Pancreas (tissue), 10 donors: ENCODE measurements at regions not wholly inside any gene's neighbourhood (a gene's known extent, or its start where the extent isn't known, plus 50 kb on each side); places are given as distances from the start of the nearest gene placed in this dataset.
"Not testable (repeated sequence)": the region's sequence is repeated elsewhere in the genome, so short reads cannot be mapped to it uniquely, and the experiment has no call there.

Experiments
- ATAC-seq, 4 donors: fragments of 200-7000 bp; cut with Tn5 transposase; one replicate each; pipeline versions ENCODE4 v1.8.0 to v1.9.1; 2020; ENCODE audit warnings: mild to moderate bottlenecking in 4 of 4, moderate library complexity in 4 of 4
- DNase-seq, 6 donors: peaks; one replicate each; pipeline ENCODE4 v3.0.0-alpha.2; 2020
- FAIRE-seq: peaks from 2 replicates; lab custom pipeline; 2012; peaks lifted over from hg19 to GRCh38; lab: Jason Lieb, UNC
- H3K27ac ChIP-seq, 4 donors: fragments of 200-600 bp; sonication (generic); 1 replicate in 3 of 4; 2 replicates in 1 of 4; pipeline versions ENCODE4 v1.5.0 to v1.8.0; 2020
- H3K27me3 ChIP-seq, 4 donors: fragments of 200-600 bp; one replicate each; pipeline ENCODE4 v1.8.0; 2021
- H3K36me3 ChIP-seq, 3 donors: fragments of 200-600 bp; sonication (generic) in 1 of 3; one replicate each; pipeline versions ENCODE4 v1.5.0 to v1.8.0; 2020 to 2021
- H3K4me1 ChIP-seq, 3 donors: fragments of 200-600 bp; one replicate each; pipeline ENCODE4 v1.8.0; 2021
- H3K4me3 ChIP-seq, 4 donors: fragments of 200-600 bp; sonication (generic) in 2 of 4; one replicate each; pipeline versions ENCODE4 v1.5.0 to v1.8.0; 2020 to 2021
- H3K9me3 ChIP-seq, 4 donors: fragments of 200-600 bp; one replicate each; pipeline ENCODE4 v1.8.0; 2021
- CTCF ChIP-seq, 4 donors: fragments of 200-600 bp; sonication (generic) in 3 of 4; IDR thresholded peaks; one replicate each; pipeline versions ENCODE4 v1.5.0 to v1.8.0; 2021; ENCODE audit warnings: antibody characterized with exemption in 4 of 4
- whole genome bisulfite sequencing, 2 donors: extraction: QIAGEN DNeasy Blood & Tissue Kit; methylation state at CpG; one replicate each; pipeline ENCODE4 v1.1.7; 2013; 5-methylcytosine and 5-hydroxymethylcytosine counted together
- intact Hi-C, 3 donors: fragments of 100-400 bp; cut with DNase I; formaldehyde crosslinking; loops; one replicate each; pipeline versions ENCODE4 v1.11.1 to v1.14.2; 2022
- donor health status: healthy with polysubstance abuse.
- donor health status: DM: no; HTN: no; CAD: no; lungs with moderate emphysema.
- donor health status: DM: no; HTN: no; CAD: no.
- donor health status: control.
- donor health status: control.
- donor health status: Bipolar disorder and iron deficiency.
- donor health status: DM: yes; HTN: yes; CAD: no.
- donor health status: DM: no; HTN: no; CAD: no.
- donor health status: DM: no; HTN: no; CAD: no.
- donor health status: DM: yes; HTN: yes; CAD: no.

- Histone ChIP-seq H3K27ac (no peak overlapping the region), H3K4me3 (no peak overlapping the region), H3K27me3 (no peaks in the 10 kb centered on the region), H3K36me3 (no peaks in the 10 kb centered on the region), H3K9me3 (peaks cover 0 to 4% (median 0%) of the 10 kb centered on the region in 4 donors), H3K4me1 (no peaks in the 10 kb centered on the region)
- no peak for FAIRE-seq
- ATAC-seq = no peak
- 80 to 92% methylated on average over 3 of the region's 3 CpGs for WGBS, 2 donors
- intact Hi-C loops = no loop called here
- TF ChIP-seq CTCF (IDR thresholded peaks at IDR 0.05) = no peak
- DNase-seq = no peak
These were observed 221.2 kb downstream of the PTGER3 start for GRCh38 chr1:70826428-70826827.

GRCh38 chr1:70827030-70827429 lies 220.6 kb downstream of the PTGER3 start:
- H3K27me3 ChIP-seq = no peaks in the 10 kb centered on the region
- WGBS, 2 donors = 88 to 95% methylated on average over 3 of the region's 3 CpGs
- no peaks in the 10 kb centered on the region for H3K4me1 ChIP-seq
- ATAC-seq (no peak), DNase-seq (no peak), FAIRE-seq (no peak)
- H3K9me3 ChIP-seq = peaks cover 0 to 4% (median 0%) of the 10 kb centered on the region in 4 donors
- intact Hi-C loops = no loop called here
- TF ChIP-seq CTCF (IDR thresholded peaks at IDR 0.05) = no peak
- H3K4me3 ChIP-seq = no peak overlapping the region
- no peak overlapping the region for H3K27ac ChIP-seq
- no peaks in the 10 kb centered on the region for H3K36me3 ChIP-seq

- no peak for FAIRE-seq
- Histone ChIP-seq H3K4me3 (no peak overlapping the region), H3K9me3 (peaks cover 0 to 4% (median 0%) of the 10 kb centered on the region in 4 donors), H3K4me1 (no peaks in the 10 kb centered on the region), H3K27ac (no peak overlapping the region), H3K27me3 (no peaks in the 10 kb centered on the region), H3K36me3 (no peaks in the 10 kb centered on the region)
- ATAC-seq = no peak
- 80 to 85% methylated on average over 1 of the region's 1 CpG for WGBS, 2 donors
- no peak for DNase-seq
- no peak for TF ChIP-seq CTCF (IDR thresholded peaks at IDR 0.05)
- intact Hi-C loops = no loop called here
These were observed 219.4 kb downstream of the PTGER3 start for GRCh38 chr1:70828177-70828576.

GRCh38 chr1:70834365-70834764 lies 213.3 kb downstream of the PTGER3 start:
- FAIRE-seq, H3K27ac ChIP-seq, H3K27me3 ChIP-seq, H3K36me3 ChIP-seq, H3K4me1 ChIP-seq, ATAC-seq, H3K9me3 ChIP-seq, H3K4me3 ChIP-seq, DNase-seq, intact Hi-C loops: not testable (repeated sequence)
- 47 to 73% methylated on average over 2 of the region's 2 CpGs for WGBS, 2 donors

- WGBS, 2 donors = 91 to 98% methylated on average over 1 of the region's 1 CpG
- no peak for FAIRE-seq
These were observed 211.2 kb downstream of the PTGER3 start for GRCh38 chr1:70836456-70836855.

More at GRCh38 chr1:70836456-70836855, 211.2 kb downstream of the PTGER3 start:
- DNase-seq = no peak
- Histone ChIP-seq H3K4me1 (no peaks in the 10 kb centered on the region), H3K36me3 (no peaks in the 10 kb centered on the region), H3K9me3 (no peaks in the 10 kb centered on the region), H3K27ac (no peak overlapping the region), H3K27me3 (no peaks in the 10 kb centered on the region), H3K4me3 (no peak overlapping the region)
- no peak for ATAC-seq
- intact Hi-C loops = no loop called here
- no peak for TF ChIP-seq CTCF (IDR thresholded peaks at IDR 0.05)
